8988T (cell line): ENCODE measurements at regions not wholly inside any gene's neighbourhood (a gene's known extent, or its start where the extent isn't known, plus 50 kb on each side); places are given as distances from the start of the nearest gene placed in this dataset.

Source experiments
- DNase-seq: peaks from one replicate; pipeline ENCODE4 v3.0.0; 2011

GRCh38 chr13:104855581-104855980, 1679.9 kb downstream of the EFNB2 start:
- no peak for DNase-seq

- DNase-seq: no peak
Measured at GRCh38 chr13:104854698-104855097, 1680.8 kb downstream of the EFNB2 start.

- DNase-seq: no peak
Measured at GRCh38 chr13:104854007-104854406, 1681.5 kb downstream of the EFNB2 start.

- no peak for DNase-seq
Measured at GRCh38 chr13:104847922-104848321, 1687.5 kb downstream of the EFNB2 start.

- DNase-seq: no peak
Measured at GRCh38 chr13:104843401-104843800, 1692.1 kb downstream of the EFNB2 start.

GRCh38 chr13:104841110-104841509, 1694.4 kb downstream of the EFNB2 start:
- DNase-seq: no peak

GRCh38 chr13:104837756-104838155, 1697.7 kb downstream of the EFNB2 start:
- DNase-seq: no peak

- no peak for DNase-seq
Measured at GRCh38 chr13:104833221-104833620, 1702.2 kb downstream of the EFNB2 start.

GRCh38 chr13:104832231-104832630, 1703.2 kb downstream of the EFNB2 start:
- no peak for DNase-seq

GRCh38 chr13:104831831-104832230, 1703.6 kb downstream of the EFNB2 start:
- DNase-seq: no peak

GRCh38 chr13:104823709-104824108, 1711.8 kb downstream of the EFNB2 start:
- no peak for DNase-seq

- no peak for DNase-seq
Measured at GRCh38 chr13:104823071-104823470, 1712.4 kb downstream of the EFNB2 start.

GRCh38 chr13:104817271-104817670, 1718.2 kb downstream of the EFNB2 start:
- DNase-seq: no peak

GRCh38 chr13:104816726-104817125, 1718.7 kb downstream of the EFNB2 start:
- no peak for DNase-seq

GRCh38 chr13:104810242-104810641, 1725.2 kb downstream of the EFNB2 start:
- DNase-seq: no peak

- DNase-seq: no peak
Measured at GRCh38 chr13:104809483-104809882, 1726.0 kb downstream of the EFNB2 start.

- DNase-seq: no peak
Measured at GRCh38 chr13:104805346-104805745, 1730.1 kb downstream of the EFNB2 start.

GRCh38 chr13:104799152-104799551, 1732.9 kb upstream of the SLC10A2 start:
- no peak for DNase-seq

- DNase-seq: no peak
Measured at GRCh38 chr13:104798486-104798885, 1732.3 kb upstream of the SLC10A2 start.

- DNase-seq: no peak
Measured at GRCh38 chr13:104796581-104796980, 1730.4 kb upstream of the SLC10A2 start.

GRCh38 chr13:104785952-104786351, 1719.7 kb upstream of the SLC10A2 start:
- DNase-seq: no peak

GRCh38 chr13:104784891-104785290, 1718.7 kb upstream of the SLC10A2 start:
- DNase-seq: no peak

GRCh38 chr13:104782741-104783140, 1716.5 kb upstream of the SLC10A2 start:
- no peak for DNase-seq

GRCh38 chr13:104779311-104779993, 1713.2 kb upstream of the SLC10A2 start:
- DNase-seq: no peak

- DNase-seq: no peak
Measured at GRCh38 chr13:104773775-104774174, 1707.6 kb upstream of the SLC10A2 start.
